ENCODE measurements at regions not wholly inside any gene's neighbourhood (a gene's known extent, or its start where the extent isn't known, plus 50 kb on each side); places are given as distances from the start of the nearest gene placed in this dataset.

DNA sequence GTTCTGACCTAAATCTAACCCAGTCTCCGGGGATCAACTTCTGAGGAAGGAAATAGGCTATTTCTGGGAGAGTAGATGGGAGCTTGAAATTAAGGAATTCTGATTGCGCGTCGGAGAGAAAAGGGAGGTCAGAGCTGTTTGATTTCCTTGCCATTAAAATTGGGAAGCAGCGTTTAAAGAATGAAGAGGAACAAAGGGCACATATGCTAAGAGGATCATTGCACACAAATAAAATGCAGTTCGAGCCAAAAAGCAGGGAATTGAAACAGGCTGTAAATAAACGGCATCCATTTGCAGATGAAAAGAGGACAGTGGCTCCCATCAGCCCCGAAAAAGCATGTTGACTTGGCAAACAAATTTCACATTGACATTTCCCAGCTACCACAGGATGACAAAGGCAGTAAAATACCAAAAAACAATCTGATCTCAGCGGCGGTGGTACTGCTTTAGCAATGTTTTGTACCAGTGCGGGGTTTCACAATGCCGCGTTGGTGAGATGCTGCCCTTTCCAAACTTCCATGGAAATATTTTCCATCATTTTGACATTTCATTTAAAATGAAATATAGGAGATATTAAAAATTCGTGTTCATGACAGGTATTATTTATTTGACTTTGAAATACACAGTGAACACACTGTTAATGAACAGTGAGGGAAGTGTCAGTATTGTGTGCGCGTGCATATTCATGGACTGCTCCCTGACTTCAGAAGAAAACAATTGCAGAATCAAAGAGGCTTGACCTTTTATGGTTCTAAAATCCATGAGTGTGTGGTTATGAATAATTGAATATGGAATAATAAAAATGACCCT is 108.8 kb downstream of the SQOR start:
- no peak for DNase-seq (ENCODE audit: low read depth)
- H3K4me3 ChIP-seq (ENCODE audit: low read depth, low read length) = no peak overlapping the region

DNA sequence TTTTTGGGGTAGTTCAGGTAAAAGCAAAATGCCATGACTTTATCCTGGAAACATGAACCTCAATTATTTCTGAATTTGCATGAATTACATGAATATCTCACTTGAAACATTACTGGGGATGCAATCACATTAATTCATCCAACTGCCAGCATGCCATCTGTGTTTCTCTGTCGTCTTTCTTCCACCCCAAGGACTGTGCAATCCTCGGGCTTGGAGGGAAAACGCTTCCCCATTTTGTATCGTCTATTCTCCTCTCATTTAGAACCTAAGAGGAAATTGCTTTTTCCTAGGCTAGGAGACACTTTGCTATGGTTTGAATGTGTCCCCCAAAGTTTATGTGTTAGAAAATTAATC is 109.4 kb downstream of the SQOR start:
- no peak overlapping the region for H3K4me3 ChIP-seq (ENCODE audit: low read depth, low read length)
- DNase-seq (ENCODE audit: low read depth) = no peak

DNA sequence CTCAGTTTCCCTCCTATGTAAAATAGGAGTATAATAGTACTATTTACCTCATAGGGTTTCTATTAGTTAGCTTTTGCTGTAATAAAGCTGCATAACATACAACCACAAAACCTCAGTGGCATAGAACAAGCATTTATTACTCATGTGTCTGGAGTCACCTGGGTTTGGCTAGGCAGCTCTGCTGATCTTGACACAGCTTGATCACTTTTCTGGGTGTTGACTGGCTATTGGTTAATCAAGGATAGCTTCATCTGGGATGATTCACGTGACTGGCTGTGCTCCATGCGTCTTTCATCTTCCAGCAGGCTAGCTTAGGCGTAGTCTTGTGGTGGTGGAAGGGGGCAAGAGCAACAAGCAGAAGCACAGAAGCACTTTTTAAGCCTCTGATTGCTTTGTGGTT is 112.6 kb downstream of the SQOR start:
- no peak overlapping the region for H3K4me3 ChIP-seq (ENCODE audit: low read depth, low read length)
- DNase-seq (ENCODE audit: low read depth) = no peak

DNA sequence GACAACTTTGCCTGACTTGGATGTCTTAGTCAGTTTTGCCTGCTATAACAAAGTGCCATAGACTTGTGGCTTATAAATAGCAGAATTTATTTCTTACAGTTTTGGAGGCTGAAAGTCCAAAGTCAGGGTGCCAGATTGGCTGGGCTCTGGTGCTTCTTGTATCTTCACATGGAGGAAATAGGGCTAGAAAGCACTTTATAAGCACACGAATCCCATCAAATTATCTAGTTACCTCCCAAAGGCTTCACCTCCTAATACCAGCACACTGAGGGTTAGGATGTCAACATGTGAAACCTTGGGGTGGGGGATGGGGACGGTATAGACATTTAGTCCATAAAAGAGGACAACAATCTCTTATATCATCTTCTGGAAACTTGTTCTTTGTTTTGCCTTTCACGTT is 116.8 kb downstream of the SQOR start:
- no peak overlapping the region for H3K4me3 ChIP-seq (ENCODE audit: low read depth, low read length)
- DNase-seq (ENCODE audit: low read depth) = no peak

DNA sequence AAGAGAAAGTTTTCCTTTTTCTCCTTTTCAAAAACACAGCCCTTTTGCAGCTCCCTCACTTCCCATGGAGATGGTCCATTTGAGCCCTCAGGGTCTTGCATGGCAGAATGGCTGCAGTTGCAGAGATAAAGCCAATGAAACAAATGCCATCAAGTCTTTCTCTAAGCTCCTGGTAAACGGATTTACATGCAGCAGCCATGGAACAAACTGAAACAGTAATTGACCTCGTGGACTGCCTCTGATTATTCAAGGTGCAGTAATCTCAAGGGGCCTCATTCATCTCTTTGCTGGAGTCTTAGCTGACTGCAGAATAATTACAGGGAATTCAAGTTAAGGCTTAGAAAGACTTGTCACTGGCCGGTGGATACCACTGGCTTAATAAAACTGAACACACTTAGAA is 125.1 kb downstream of the SQOR start:
- no peak overlapping the region for H3K4me3 ChIP-seq (ENCODE audit: low read depth, low read length)
- no peak for DNase-seq (ENCODE audit: low read depth)

DNA sequence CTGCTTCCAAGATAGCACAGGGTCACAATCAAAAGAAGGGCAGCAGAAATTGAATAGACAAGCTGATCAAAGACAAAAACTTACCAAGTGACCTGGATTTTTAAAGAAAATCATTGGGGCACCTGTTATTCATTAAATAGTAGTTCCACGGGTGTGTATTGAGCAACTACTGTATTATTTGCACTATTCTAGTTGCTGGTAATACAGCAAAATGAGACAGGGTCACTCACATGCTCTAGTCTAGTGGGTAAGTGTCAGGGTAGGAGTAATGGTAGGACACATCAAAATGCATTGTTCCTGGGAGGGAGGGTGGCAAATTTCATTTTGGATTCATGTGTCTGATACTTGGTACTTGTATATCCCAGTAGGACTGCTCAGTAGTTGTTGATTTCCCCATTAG is 127.9 kb downstream of the SQOR start:
- no peak for DNase-seq (ENCODE audit: low read depth)
- H3K4me3 ChIP-seq (ENCODE audit: low read depth, low read length) = no peak overlapping the region

DNA sequence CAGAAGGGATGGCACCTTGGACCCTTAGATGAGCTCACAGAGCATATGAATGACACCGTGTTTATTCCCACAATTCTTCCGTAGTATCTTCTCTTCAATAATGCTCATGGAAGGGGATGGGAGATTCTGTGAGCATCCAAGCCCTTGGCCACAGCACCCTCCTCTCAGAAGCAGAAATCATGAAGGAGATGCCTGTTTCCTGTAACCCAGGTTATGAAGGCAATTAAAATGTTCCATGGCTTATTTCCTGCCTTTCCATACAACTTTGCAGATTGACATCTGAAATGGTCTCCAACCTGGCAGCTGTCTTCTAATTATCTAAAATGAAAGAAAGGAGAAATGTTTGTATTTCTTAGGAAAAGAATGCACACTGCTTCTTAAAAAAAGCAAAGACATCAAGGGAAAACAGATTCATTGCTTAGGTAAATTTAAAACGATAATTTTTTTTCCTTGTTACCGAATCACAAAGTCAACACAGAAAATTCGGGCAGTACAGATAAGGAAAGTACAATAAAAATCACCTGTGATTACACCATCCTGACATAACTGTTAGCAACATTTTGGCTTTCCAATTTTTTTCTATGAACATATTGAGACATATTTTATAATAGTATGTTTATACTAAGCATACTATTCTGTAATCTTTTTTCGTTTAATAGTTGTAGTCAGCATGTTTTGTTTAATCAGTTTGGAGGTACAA is 128.5 kb downstream of the SQOR start:
- no peak for DNase-seq (ENCODE audit: low read depth)
- no peak overlapping the region for H3K4me3 ChIP-seq (ENCODE audit: low read depth, low read length)

DNA sequence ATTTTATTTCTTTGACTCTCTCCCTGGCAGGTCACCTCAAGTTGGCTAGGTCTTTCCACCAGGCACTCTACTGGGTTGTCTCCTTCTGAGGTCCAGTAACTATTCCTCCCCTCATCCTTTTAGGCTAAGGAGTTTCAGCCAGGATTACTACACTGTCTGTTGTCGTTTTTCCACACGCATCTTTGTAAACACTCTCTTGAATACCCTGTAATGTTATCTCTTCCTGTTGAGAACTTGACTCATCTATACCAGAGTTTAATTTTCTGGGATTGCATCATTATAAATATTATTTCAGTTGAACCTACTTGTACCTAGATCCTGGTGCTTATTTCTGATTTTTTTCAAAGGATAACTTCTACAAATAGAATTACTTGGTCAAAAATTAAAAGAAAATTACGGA is 138.3 kb downstream of the SQOR start:
- no peak overlapping the region for H3K4me3 ChIP-seq (ENCODE audit: low read depth, low read length)
- DNase-seq (ENCODE audit: low read depth) = no peak

DNA sequence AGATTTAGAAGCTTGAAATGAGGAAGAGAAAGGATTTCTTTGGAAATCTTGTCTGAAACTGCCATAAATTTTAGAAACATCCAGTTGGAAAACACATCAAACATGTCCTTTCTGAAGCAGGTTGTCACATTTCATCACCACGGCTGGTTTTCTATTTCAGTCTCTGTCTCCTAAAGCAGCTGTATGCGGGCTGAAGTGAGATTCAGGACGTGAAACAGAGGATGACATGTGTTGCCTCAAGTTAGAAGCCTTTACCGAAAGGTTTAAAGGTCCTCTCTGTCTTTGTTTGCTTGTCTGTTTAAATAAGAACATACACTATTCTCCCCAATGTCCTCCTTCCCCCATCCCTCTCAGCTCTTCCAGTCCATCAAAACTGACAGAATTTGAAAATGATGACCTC is 141.9 kb downstream of the SQOR start:
- no peak overlapping the region for H3K4me3 ChIP-seq (ENCODE audit: low read depth, low read length)
- DNase-seq (ENCODE audit: low read depth) = no peak

DNA sequence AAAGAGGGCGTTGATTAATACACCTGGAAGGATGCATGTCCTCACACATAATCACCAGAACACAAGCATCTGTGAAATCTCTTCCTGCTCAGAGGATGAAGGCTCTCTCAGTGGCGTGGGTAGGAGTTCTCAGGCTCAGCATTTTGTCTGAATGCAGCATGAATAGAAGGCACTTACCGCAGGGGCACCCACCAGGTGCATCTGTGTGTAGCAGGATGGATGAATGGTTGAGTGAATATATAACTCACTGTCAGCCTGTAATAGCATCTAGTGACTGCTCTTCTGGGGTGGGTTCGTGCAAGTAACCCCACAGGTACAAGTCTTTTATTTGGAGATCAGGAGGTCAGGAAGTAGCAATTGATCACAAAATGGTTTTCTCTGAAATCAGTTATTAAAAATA is 143.0 kb downstream of the SQOR start:
- DNase-seq (ENCODE audit: low read depth) = no peak
- no peak overlapping the region for H3K4me3 ChIP-seq (ENCODE audit: low read depth, low read length)

DNA sequence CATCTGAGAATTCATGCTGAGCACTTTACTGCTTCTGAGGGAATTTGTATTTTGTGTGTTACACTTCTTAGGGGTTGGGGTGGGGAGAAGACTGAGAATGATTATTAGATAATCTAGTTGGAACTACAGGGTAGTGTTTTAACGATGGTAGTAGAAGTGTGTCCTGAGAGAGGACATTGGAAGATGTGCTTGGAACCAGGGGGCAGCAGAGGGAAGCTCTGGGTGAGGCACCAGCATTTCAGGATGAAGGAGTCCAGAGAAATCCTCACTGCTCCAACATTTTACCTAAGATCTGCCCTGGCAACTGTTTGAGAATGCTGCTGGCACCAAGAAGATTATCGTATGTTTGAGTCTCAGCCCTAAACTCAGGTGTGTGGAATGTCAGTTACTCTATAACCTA is 145.5 kb downstream of the SQOR start:
- H3K4me3 ChIP-seq (ENCODE audit: low read depth, low read length) = no peak overlapping the region
- DNase-seq (ENCODE audit: low read depth) = no peak

DNA sequence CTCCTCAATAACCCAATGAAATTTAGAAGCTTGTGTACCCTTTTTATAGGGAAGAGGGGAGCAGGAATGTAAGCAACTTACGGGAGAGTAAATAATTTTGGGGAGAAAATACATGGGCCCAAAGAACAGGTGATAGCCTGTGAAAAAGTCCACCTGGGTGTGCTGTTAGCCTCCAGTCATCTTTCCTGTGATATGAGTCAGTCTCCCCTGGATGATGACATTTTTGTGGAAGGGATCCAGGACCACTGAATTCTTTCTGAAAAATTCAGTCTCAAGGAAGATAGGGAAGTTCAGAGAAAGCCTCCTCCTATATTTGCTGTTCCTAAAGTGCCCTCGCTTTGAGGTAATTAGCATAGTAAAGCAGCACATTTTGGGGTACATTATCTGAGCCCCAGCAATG is 149.8 kb downstream of the SQOR start:
- DNase-seq (ENCODE audit: low read depth) = no peak

DNA sequence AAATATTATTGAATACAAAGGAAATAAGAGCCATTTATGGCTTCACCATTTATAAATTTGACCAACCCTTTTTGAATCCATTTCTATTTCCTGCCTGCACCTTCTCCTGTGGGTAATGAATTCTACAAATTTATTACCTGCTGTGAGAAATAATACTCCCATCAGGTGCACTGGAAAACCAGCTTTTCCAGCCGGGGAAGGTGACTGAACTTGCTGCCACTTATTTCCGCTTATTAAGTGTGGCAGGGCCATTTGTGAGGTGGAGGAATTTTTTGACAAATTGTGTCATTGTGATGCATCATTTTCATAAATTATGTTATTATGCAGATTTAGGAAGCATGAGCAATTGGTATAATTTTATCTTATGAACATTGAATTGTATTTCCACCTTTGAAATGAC is 151.1 kb downstream of the SQOR start:
- DNase-seq (ENCODE audit: low read depth) = no peak
- H3K4me3 ChIP-seq (ENCODE audit: low read depth, low read length) = no peak overlapping the region

More for the DNA sequence above, 149.8 kb downstream of the SQOR start:
- H3K4me3 ChIP-seq (ENCODE audit: low read depth, low read length) = no peak overlapping the region

DNA sequence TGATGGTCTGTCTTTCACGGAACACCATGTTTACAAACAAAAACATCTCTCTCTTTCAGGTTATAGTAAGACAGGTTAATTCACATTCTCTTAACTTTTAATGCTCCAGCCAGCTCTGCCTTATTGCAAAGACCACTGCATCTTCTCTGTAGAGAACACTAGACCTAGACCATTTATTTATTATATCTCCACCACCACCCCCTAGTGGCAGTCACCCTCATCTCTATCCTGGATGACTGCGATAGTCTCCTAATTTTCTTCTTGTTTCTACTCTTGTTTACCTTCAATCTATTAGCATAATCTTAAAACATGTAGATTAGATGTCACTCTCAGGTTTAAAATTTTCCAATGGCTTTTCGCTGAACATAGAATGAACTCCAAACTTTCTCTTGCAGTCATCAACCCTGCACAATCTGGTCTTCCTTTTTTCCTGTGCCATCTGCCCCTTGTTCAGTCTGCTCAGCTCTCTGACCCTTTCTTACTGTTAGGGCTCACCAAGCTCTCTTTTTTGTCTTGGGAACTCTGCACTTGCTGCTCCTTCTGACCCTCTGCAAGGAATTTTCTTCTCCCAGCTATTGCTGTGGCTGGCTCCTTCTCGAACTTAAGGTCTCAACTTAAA is 155.6 kb downstream of the SQOR start:
- H3K4me3 ChIP-seq (ENCODE audit: low read depth, low read length) = no peak overlapping the region
- DNase-seq (ENCODE audit: low read depth) = no peak

DNA sequence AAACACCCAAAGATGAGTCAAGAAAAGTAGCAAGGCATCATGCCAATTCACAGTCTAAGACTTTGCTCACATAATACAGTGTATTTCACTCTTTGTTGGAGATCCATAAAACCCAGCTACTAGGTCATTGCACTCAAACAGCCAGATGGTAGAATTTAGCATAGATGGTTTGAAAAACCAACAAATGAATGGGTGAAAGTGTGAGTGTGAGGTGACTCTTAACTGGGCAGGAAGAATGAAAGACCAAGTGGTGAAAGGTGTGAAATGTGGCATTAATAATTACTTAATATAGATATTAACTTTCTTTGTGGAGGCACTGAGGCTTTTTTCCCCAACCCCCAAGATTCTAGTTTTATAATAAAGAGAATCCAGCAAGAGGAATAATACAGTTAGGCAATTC is 159.5 kb downstream of the SQOR start:
- no peak overlapping the region for H3K4me3 ChIP-seq (ENCODE audit: low read depth, low read length)
- no peak for DNase-seq (ENCODE audit: low read depth)

DNA sequence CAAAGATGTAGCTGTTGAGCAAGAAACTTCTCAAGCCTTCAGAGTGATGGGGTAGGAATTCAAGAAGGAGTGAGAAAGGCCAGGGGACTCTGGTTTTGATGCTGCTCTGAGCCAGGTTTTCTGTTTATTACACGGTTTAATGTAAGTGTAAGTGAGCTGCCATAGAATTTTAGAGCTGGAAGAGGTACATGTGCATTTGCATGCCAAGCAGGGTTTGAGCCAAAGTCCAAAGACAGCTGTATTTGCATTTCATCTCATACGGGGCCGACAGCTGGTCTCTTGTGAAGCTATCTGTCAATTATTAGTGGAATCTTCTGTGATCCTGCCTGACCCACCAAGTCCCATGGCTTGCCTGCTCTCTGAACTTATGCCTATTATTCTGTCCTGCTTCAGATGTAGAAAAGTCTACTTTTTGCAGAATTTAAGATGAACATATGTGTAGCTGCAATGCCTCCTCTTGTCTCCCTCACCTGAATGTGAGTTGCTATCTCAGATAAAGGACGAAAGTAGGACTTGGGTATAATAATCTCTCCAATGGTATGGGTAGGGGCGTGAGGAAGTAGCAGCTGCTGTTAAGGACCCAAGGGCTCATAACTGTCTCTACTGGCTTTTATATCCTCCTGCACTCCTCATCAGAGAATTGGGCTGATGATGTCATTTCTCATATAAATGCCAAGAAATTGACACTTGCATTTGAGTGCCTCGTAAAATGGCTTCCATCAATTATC is 160.0 kb downstream of the SQOR start:
- no peak for DNase-seq (ENCODE audit: low read depth)

DNA sequence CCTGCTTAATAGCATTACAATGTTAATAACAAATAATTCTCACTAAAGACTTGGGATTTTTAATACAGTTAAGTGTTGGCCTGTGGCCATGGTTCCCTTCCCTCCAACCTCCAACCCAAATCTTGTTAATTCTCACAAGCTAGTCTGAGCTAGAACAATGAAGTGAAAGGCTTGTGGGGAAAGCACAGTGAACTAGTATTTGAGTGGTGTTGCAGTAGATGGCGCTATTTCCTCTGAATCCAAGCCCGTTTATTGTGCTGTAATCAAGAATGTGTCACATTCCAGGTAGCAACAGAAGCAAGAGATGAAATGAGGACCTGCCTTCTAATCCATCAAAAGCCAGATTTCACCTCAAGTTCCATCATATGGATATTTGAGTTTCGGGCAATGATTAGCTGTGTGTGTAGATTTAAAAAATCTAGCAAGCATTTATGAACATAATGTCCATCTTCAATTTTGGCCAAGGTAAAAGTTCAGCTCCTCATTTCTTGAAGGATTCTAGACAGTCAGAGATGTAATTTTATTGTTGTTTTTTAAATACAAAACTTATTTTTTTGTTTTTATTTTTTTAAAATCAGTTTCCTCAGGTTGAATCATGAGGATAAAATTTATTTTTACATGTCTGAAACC is 160.7 kb downstream of the SQOR start:
- DNase-seq (ENCODE audit: low read depth) = no peak
- no peak overlapping the region for H3K4me3 ChIP-seq (ENCODE audit: low read depth, low read length)

More for the DNA sequence above, 160.0 kb downstream of the SQOR start:
- H3K4me3 ChIP-seq (ENCODE audit: low read depth, low read length) = no peak overlapping the region

DNA sequence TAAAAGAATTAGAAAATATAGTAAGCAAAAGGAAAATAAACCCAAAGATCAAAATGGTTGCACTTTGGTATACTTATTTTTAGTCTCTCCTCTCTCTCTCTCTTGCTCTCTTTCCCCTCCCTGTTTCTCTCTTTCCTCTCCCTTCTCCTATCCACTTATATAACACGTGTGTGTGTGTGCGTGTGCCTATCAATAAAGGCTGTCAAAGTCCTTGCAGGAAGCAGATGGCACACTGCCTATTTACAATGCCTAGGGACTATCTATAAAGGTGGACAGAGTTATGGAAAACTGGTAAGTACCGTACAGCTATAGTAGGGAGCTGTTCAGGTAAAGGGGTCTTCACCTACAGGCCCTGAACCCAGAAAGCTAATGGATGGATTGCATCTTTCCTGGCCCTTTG is 161.6 kb downstream of the SQOR start:
- no peak for DNase-seq (ENCODE audit: low read depth)
- H3K4me3 ChIP-seq (ENCODE audit: low read depth, low read length) = no peak overlapping the region

DNA sequence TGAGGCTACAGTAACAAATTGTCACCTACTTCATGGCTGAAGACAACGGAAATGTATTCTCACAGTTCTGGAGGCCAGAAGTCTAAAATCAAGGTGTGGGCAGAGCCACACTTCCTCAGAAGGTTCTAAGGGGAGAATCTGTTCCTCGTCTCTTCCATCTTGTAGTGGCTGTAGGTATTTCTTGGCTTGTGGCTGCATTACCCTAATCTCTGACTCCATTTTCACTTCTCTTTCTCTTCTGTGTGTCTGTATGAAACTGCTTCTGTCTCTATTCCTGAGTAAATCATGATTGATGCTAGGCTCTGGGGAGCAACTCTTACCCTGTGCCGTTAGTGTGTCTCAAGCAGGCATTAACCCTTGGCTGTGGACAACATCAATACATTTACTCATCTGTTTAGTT is 164.7 kb downstream of the SQOR start:
- H3K4me3 ChIP-seq (ENCODE audit: low read depth, low read length) = no peak overlapping the region
- DNase-seq (ENCODE audit: low read depth) = no peak

DNA sequence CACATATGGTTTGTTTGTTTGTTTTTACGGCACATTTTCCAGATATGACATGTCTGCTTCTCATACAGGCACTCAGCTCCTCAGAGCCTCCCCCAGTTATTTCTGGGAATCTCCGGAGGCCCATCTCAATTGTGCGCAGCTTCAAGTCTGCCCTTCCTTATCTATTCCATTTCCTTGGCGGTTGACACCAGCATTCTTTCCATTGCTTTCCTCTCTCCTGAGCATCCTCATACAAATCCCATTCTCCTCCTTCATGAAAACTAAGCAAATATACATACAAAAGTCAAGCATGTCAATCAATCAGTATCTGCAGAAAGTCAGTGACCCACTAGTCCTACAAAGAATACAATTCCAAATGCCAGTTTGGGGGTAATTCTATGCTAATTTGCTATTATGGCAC is 166.7 kb downstream of the SQOR start:
- no peak for DNase-seq (ENCODE audit: low read depth)
- no peak overlapping the region for H3K4me3 ChIP-seq (ENCODE audit: low read depth, low read length)

Data from skeletal muscle cell (primary cell).